AG10803 (cell line): ENCODE measurements at regions not wholly inside any gene's neighbourhood (a gene's known extent, or its start where the extent isn't known, plus 50 kb on each side); places are given as distances from the start of the nearest gene placed in this dataset.

ENCODE experiments used
- DNase-seq: peaks from one replicate; pipeline ENCODE4 v3.0.0; 2010; ENCODE audit warnings: low read depth
- H3K4me3 ChIP-seq: 2 replicates; pipeline ENCODE4 v1.5.1; 2011; ENCODE audit warnings: mild to moderate bottlenecking, low read length, control low read depth
- CTCF ChIP-seq: conservative IDR thresholded peaks from 2 replicates; pipeline ENCODE4 v1.5.1; 2011; ENCODE audit warnings: mild to moderate bottlenecking, low read length, control low read depth, inconsistent platforms

GRCh38 chr3:83302091-83302490 is 1540.6 kb upstream of the GBE1 start:
- H3K4me3 ChIP-seq = no peak overlapping the region
- no peak for TF ChIP-seq CTCF
- DNase-seq = no peak

GRCh38 chr3:83317605-83318004 is 1556.2 kb upstream of the GBE1 start:
- no peak overlapping the region for H3K4me3 ChIP-seq
- no peak for TF ChIP-seq CTCF
- no peak for DNase-seq

- no peak overlapping the region for H3K4me3 ChIP-seq
- DNase-seq = no peak
- TF ChIP-seq CTCF = no peak
Measured at GRCh38 chr3:83320726-83321125, 1559.3 kb upstream of the GBE1 start.

GRCh38 chr3:83321457-83321856 is 1560.0 kb upstream of the GBE1 start:
- DNase-seq = no peak
- no peak overlapping the region for H3K4me3 ChIP-seq
- no peak for TF ChIP-seq CTCF

GRCh38 chr3:83321891-83322290 is 1560.4 kb upstream of the GBE1 start:
- no peak overlapping the region for H3K4me3 ChIP-seq
- DNase-seq = no peak
- no peak for TF ChIP-seq CTCF

GRCh38 chr3:83354205-83354604 is 1592.8 kb upstream of the GBE1 start:
- no peak for TF ChIP-seq CTCF
- no peak for DNase-seq
- no peak overlapping the region for H3K4me3 ChIP-seq

GRCh38 chr3:83393276-83393675 is 1565.5 kb upstream of the CADM2 start:
- TF ChIP-seq CTCF = no peak
- DNase-seq = no peak
- H3K4me3 ChIP-seq = no peak overlapping the region
